AG04450 (cell line): ENCODE measurements at regions not wholly inside any gene's neighbourhood (a gene's known extent, or its start where the extent isn't known, plus 50 kb on each side); places are given as distances from the start of the nearest gene placed in this dataset.
"Not testable (repeated sequence)": the region's sequence is repeated elsewhere in the genome, so short reads cannot be mapped to it uniquely, and the experiment has no call there.

Experiments
- CTCF ChIA-PET: fragments of 300-600, 350-600 bp; formaldehyde crosslinking; extraction: SDS; loops from one replicate; lab custom pipeline; 2022; ENCODE audit warnings: antibody characterized with exemption, inconsistent platforms; lab: Charles Lee
- POLR2A ChIA-PET: fragments of 350-600 bp; formaldehyde crosslinking; extraction: SDS; loops from one replicate; lab custom pipeline; 2021; ENCODE audit warnings: antibody characterized with exemption, inconsistent platforms; lab: Yijun Ruan, JAX
- DNase-seq: peaks from one replicate; pipeline ENCODE4 v3.0.0-alpha.2; 2011; ENCODE audit warnings: low read depth, low spot score
- H3K27ac ChIP-seq: one replicate; pipeline ENCODE4 v1.5.1; 2012; ENCODE audit warnings: low read depth, low read length, control low read depth
- H3K27me3 ChIP-seq: one replicate; pipeline ENCODE4 v1.6.0; 2012; ENCODE audit warnings: low read length; ENCODE audit not compliant: control insufficient read depth, insufficient read depth
- H3K4me3 ChIP-seq: 2 replicates; pipeline ENCODE4 v1.5.1; 2011; ENCODE audit warnings: mild to moderate bottlenecking, low read depth, low read length, control low read depth
- H3K9me3 ChIP-seq: 2 replicates; pipeline ENCODE4 v1.5.1; 2012; ENCODE audit warnings: low read length; ENCODE audit not compliant: control insufficient read depth, insufficient read depth
- CTCF ChIP-seq: IDR thresholded peaks from 2 replicates; pipeline ENCODE4 v1.5.1; 2011; ENCODE audit warnings: low read depth, low read length, control low read depth, inconsistent platforms

GRCh38 chr7:82506208-82506607, 62.6 kb upstream of the CACNA2D1 start:
- no peak for DNase-seq
- TF ChIP-seq CTCF, result no peak
- Histone ChIP-seq H3K27ac (no peak overlapping the region), H3K4me3 (no peak overlapping the region), H3K27me3 (peaks cover 4% of the 10 kb centered on the region), H3K9me3 (peaks cover 7% of the 10 kb centered on the region; the same call in 1 of the 2 replicates)
- POLR2A ChIA-PET, result no interaction called here
- CTCF ChIA-PET, result interaction anchor here (0.6 to 1.6 kb wide), 3 partner anchors 25 to 1036 kb away, joined by 3 to 7 read pairs (median 3); no protein-coding TSS in a partner anchor

- ChIA-PET CTCF (no interaction called here), POLR2A (no interaction called here)
- no peak for TF ChIP-seq CTCF
- Histone ChIP-seq H3K27me3 (no peaks in the 10 kb centered on the region), H3K27ac (no peak overlapping the region), H3K9me3 (peaks cover 7% of the 10 kb centered on the region; the same call in 1 of the 2 replicates), H3K4me3 (no peak overlapping the region)
- no peak for DNase-seq
Observed at GRCh38 chr7:82501346-82501745, 57.8 kb upstream of the CACNA2D1 start.

- H3K27ac ChIP-seq, DNase-seq, CTCF ChIA-PET, H3K27me3 ChIP-seq, H3K4me3 ChIP-seq, POLR2A ChIA-PET, H3K9me3 ChIP-seq: not testable (repeated sequence)
Observed at GRCh38 chr7:82499546-82499945, 56.0 kb upstream of the CACNA2D1 start.

GRCh38 chr7:82494420-82494819, 50.8 kb upstream of the CACNA2D1 start:
- ChIA-PET POLR2A (no interaction called here), CTCF (no interaction called here)
- TF ChIP-seq CTCF, result no peak
- Histone ChIP-seq H3K4me3 (no peak overlapping the region), H3K9me3 (peaks cover 2% of the 10 kb centered on the region; the same call in 1 of the 2 replicates), H3K27ac (no peak overlapping the region), H3K27me3 (no peaks in the 10 kb centered on the region)
- no peak for DNase-seq
